ENCODE measurements at regions not wholly inside any gene's neighbourhood (a gene's known extent, or its start where the extent isn't known, plus 50 kb on each side); places are given as distances from the start of the nearest gene placed in this dataset.

- Mint-ChIP-seq H3K4me3 (no peak overlapping the region), H3K9me3 (no peaks in the 10 kb centered on the region), H3K36me3 (ENCODE audit: low read depth) (no peaks in the 10 kb centered on the region), H3K27ac (no peak overlapping the region), H3K4me1 (peaks cover 6% of the 10 kb centered on the region), H3K27me3 (ENCODE audit: low read depth, poor library complexity) (no peaks in the 10 kb centered on the region)
- TF ChIP-seq, protein P1, sequence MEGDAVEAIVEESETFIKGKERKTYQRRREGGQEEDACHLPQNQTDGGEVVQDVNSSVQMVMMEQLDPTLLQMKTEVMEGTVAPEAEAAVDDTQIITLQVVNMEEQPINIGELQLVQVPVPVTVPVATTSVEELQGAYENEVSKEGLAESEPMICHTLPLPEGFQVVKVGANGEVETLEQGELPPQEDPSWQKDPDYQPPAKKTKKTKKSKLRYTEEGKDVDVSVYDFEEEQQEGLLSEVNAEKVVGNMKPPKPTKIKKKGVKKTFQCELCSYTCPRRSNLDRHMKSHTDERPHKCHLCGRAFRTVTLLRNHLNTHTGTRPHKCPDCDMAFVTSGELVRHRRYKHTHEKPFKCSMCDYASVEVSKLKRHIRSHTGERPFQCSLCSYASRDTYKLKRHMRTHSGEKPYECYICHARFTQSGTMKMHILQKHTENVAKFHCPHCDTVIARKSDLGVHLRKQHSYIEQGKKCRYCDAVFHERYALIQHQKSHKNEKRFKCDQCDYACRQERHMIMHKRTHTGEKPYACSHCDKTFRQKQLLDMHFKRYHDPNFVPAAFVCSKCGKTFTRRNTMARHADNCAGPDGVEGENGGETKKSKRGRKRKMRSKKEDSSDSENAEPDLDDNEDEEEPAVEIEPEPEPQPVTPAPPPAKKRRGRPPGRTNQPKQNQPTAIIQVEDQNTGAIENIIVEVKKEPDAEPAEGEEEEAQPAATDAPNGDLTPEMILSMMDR (IDR thresholded peaks at IDR 0.05) = no peak
- no peak for DNase-seq
Measured at GRCh38 chr10:60627778-60628748, 150.2 kb upstream of the CDK1 start.

DNA sequence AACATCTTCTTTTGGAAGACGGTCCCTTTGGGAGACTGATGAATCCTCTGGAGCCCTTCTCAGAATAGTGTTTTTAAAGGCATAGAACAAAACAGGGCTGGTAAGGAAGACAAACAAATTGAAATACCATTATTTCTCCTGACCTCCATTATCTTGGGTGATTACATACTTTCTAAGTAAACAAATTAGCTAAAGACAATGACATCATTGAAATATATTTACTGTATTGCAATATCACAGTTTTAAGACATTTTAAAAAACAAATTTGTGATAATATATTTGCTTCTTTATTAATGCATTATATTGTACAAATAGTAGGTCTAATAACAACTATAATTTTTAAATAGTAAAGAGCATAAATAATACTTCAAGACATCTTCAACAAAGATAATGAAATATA, 152.2 kb upstream of the CDK1 start:
- TF ChIP-seq, protein P1 (IDR thresholded peaks at IDR 0.05) = no peak
- Mint-ChIP-seq H3K27ac (no peak overlapping the region), H3K36me3 (ENCODE audit: low read depth) (no peaks in the 10 kb centered on the region), H3K4me3 (no peak overlapping the region), H3K9me3 (no peaks in the 10 kb centered on the region), H3K27me3 (ENCODE audit: low read depth, poor library complexity) (no peaks in the 10 kb centered on the region), H3K4me1 (peaks cover 6% of the 10 kb centered on the region)
- DNase-seq = no peak

DNA sequence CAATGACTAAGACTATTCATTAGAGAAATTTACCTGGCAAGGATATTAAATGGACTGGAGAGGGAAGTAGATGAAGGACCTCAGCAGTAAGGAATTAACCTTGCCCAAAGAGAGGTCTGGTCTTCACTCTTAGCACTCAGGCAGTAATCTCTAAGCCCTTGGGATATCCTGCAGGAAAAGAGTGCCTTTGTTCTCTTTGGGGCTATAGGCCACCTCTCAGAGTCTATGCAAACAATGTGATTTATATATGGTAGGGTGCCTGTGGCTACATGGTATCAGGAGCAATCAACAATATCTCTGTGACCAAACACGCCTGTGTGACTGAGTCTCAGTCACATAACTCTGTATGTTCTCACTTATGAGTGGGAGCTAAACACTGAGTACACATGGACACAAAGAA, 154.7 kb upstream of the CDK1 start:
- no peaks in the 10 kb centered on the region for H3K27me3 Mint-ChIP-seq (ENCODE audit: low read depth, poor library complexity)
- no peak for DNase-seq
- H3K27ac Mint-ChIP-seq = no peak overlapping the region
- TF ChIP-seq, protein P1 (IDR thresholded peaks at IDR 0.05) = no peak
- H3K4me3 Mint-ChIP-seq = no peak overlapping the region
- no peaks in the 10 kb centered on the region for H3K4me1 Mint-ChIP-seq
- H3K36me3 Mint-ChIP-seq (ENCODE audit: low read depth) = no peaks in the 10 kb centered on the region
- H3K9me3 Mint-ChIP-seq = no peaks in the 10 kb centered on the region

DNA sequence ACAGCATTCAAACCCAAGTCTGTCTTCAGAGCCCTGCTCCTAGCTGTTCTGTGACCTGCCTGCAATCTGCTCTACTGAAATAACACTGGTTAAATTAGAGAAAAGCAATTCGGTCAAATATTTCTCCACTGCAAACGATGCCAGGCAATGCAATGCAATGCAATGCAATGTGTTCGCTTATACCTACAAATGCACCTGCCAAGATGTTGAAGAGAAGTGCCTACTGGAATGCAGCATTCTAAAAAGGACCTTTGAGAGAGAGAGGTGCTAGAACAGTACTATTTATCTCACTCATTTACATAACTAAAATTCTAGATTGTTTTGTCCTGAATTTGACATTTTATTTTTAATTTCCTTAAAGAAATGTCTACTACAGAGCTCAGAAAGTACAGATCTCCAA, 157.3 kb upstream of the CDK1 start:
- TF ChIP-seq, protein P1 (IDR thresholded peaks at IDR 0.05) = no peak
- Mint-ChIP-seq H3K9me3 (no peaks in the 10 kb centered on the region), H3K27ac (no peak overlapping the region), H3K27me3 (ENCODE audit: low read depth, poor library complexity) (no peaks in the 10 kb centered on the region), H3K4me3 (no peak overlapping the region), H3K4me1 (no peaks in the 10 kb centered on the region), H3K36me3 (ENCODE audit: low read depth) (no peaks in the 10 kb centered on the region)
- DNase-seq = no peak

DNA sequence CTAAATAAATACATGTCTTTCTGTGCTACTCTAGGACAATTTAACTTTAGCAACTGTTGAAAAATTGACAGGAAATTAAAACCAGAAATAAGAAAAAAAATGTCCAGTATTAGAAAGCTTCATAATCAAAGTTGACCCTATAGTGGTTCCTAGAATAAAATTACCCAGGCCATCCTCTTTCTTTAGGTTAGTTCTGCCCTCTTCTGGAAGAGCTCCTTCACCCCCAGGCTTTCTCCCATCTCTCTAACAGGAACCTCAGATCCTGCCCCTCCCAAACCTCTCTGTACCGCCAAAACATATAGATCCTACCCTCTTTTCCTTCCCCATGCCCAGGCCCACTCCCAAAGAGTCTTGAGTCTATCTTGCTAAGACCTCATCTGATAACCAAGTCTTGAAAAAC, 159.4 kb upstream of the CDK1 start:
- no peaks in the 10 kb centered on the region for H3K27me3 Mint-ChIP-seq (ENCODE audit: low read depth, poor library complexity)
- no peaks in the 10 kb centered on the region for H3K36me3 Mint-ChIP-seq (ENCODE audit: low read depth)
- TF ChIP-seq, protein P1 (IDR thresholded peaks at IDR 0.05) = no peak
- no peak overlapping the region for H3K4me3 Mint-ChIP-seq
- H3K4me1 Mint-ChIP-seq = peaks cover 5% of the 10 kb centered on the region
- no peaks in the 10 kb centered on the region for H3K9me3 Mint-ChIP-seq
- H3K27ac Mint-ChIP-seq = no peak overlapping the region
- DNase-seq = no peak

DNA sequence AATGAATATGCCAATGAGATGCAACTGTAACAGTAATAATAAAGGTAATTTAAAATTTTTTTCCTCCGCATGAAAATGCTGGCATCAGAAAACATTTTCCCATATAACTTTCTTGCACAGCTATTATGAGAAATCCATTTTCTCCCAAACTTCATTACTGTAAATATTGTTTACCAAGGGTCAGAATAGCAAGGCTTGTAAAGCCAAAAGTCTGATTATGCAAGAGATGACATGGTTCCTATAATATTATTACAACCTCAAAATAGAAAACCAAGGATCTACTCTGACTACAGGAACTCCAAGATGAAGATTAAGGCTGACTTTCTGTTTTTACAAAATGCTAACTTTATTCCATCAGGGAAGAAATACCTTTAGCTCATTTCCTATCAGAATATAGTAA, 162.7 kb upstream of the CDK1 start:
- H3K36me3 Mint-ChIP-seq (ENCODE audit: low read depth) = no peaks in the 10 kb centered on the region
- no peak overlapping the region for H3K27ac Mint-ChIP-seq
- H3K4me1 Mint-ChIP-seq = peaks cover 5% of the 10 kb centered on the region
- TF ChIP-seq, protein P1 (IDR thresholded peaks at IDR 0.05) = no peak
- no peaks in the 10 kb centered on the region for H3K9me3 Mint-ChIP-seq
- no peak for DNase-seq
- H3K4me3 Mint-ChIP-seq = no peak overlapping the region
- peaks cover 3% of the 10 kb centered on the region for H3K27me3 Mint-ChIP-seq (ENCODE audit: low read depth, poor library complexity)

Measured in nephron progenitor cell (in vitro differentiated cells).